DND-41 (cell line): ENCODE measurements at regions not wholly inside any gene's neighbourhood (a gene's known extent, or its start where the extent isn't known, plus 50 kb on each side); places are given as distances from the start of the nearest gene placed in this dataset.

Experiments
- ATAC-seq: fragments of 200-7000 bp; cut with Tn5 transposase; 3 replicates; pipeline ENCODE4 v1.9.1; 2021; ENCODE audit warnings: low read depth; ENCODE audit not compliant: insufficient read depth
- DNase-seq: peaks from one replicate; pipeline ENCODE4 v3.0.0-alpha.2; 2020
- H2AFZ ChIP-seq: 2 replicates; pipeline ENCODE4 v1.6.0; 2012; ENCODE audit warnings: low read depth, low read length
- H3K27ac ChIP-seq: 2 replicates; pipeline ENCODE4 v1.5.1; 2012; ENCODE audit warnings: low read length, inconsistent platforms
- H3K27me3 ChIP-seq: fragments of 200-600 bp; sonication (generic); 2 replicates; pipeline ENCODE4 v1.6.0; 2012; ENCODE audit warnings: low read length, mild to moderate bottlenecking, inconsistent platforms; ENCODE audit not compliant: insufficient read depth, poor library complexity
- H3K36me3 ChIP-seq: 2 replicates; pipeline ENCODE4 v1.5.1; 2012; ENCODE audit warnings: low read length, inconsistent platforms; ENCODE audit not compliant: insufficient read depth
- H3K4me1 ChIP-seq: 2 replicates; pipeline ENCODE4 v1.5.1; 2012; ENCODE audit warnings: mild to moderate bottlenecking, low read length; ENCODE audit not compliant: insufficient read depth
- H3K4me2 ChIP-seq: 2 replicates; pipeline ENCODE4 v1.6.0; 2012; ENCODE audit warnings: mild to moderate bottlenecking, moderate library complexity, low read length, inconsistent platforms; ENCODE audit not compliant: insufficient read depth
- H3K4me3 ChIP-seq, 2 experiments: fragments of 200-600 bp in 1 of 2; shearing (Covaris generic) in 1 of 2; 2 replicates each; pipeline ENCODE4 v1.5.1; 2012 to 2016; ENCODE audit warnings: inconsistent platforms in 2 of 2, low read length in 2 of 2, mild to moderate bottlenecking in 2 of 2, low read depth in 1 of 2, moderate library complexity in 1 of 2
- H3K79me2 ChIP-seq: 2 replicates; pipeline ENCODE4 v1.6.0; 2012; ENCODE audit warnings: low read length, inconsistent platforms; ENCODE audit not compliant: insufficient read depth
- H3K9ac ChIP-seq: 2 replicates; pipeline ENCODE4 v1.6.0; 2012; ENCODE audit warnings: low read depth, mild to moderate bottlenecking, inconsistent platforms, low read length, moderate library complexity
- H3K9me3 ChIP-seq: 2 replicates; pipeline ENCODE4 v1.5.1; 2012; ENCODE audit warnings: low read length, moderate library complexity, mild to moderate bottlenecking, inconsistent platforms; ENCODE audit not compliant: insufficient read depth, severe bottlenecking
- H4K20me1 ChIP-seq: 2 replicates; pipeline ENCODE4 v1.6.0; 2012; ENCODE audit warnings: low read length; ENCODE audit not compliant: insufficient read depth
- EZH2 ChIP-seq: IDR thresholded peaks from 3 replicates; pipeline ENCODE4 v1.6.1; 2012; ENCODE audit warnings: borderline replicate concordance, low read depth, mild to moderate bottlenecking, moderate library complexity, low read length, inconsistent platforms; ENCODE audit not compliant: severe bottlenecking
- TF ChIP-seq, protein P1 (sequence below): IDR thresholded peaks from 2 replicates; pipeline ENCODE4 v1.5.1; 2012; ENCODE audit warnings: borderline replicate concordance, low read length, moderate library complexity, mild to moderate bottlenecking; ENCODE audit not compliant: poor library complexity, severe bottlenecking; ENCODE audit errors: extremely low read depth

DNA sequence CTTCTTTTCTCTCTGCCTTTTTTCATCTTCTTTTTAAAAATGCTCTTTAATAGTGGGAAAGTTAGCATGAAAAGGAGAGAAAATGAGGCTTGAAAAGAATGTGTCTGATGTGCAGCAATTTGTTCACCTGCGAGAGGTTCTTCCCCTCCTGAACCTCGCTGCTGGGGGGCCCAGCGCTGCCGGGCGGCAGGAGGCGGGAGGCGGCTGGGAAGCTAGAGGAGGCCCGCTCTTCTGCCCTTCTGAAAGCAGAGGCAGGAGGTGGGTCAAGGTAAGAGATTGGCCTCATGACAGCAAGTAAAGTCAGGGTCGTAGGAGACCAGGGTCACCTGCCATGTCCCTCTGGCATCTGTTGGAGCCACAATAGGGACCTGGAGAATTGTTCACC is 78.6 kb upstream of the TNRC6C start:
- TF ChIP-seq, protein P1, sequence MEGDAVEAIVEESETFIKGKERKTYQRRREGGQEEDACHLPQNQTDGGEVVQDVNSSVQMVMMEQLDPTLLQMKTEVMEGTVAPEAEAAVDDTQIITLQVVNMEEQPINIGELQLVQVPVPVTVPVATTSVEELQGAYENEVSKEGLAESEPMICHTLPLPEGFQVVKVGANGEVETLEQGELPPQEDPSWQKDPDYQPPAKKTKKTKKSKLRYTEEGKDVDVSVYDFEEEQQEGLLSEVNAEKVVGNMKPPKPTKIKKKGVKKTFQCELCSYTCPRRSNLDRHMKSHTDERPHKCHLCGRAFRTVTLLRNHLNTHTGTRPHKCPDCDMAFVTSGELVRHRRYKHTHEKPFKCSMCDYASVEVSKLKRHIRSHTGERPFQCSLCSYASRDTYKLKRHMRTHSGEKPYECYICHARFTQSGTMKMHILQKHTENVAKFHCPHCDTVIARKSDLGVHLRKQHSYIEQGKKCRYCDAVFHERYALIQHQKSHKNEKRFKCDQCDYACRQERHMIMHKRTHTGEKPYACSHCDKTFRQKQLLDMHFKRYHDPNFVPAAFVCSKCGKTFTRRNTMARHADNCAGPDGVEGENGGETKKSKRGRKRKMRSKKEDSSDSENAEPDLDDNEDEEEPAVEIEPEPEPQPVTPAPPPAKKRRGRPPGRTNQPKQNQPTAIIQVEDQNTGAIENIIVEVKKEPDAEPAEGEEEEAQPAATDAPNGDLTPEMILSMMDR, result no peak
- no peak for TF ChIP-seq EZH2
- Histone ChIP-seq H3K4me1 (peaks cover 40% of the 10 kb centered on the region), H2AFZ (no peak overlapping the region), H3K79me2 (no peaks in the 10 kb centered on the region), H3K27ac (peak overlapping the region; percentile 81; the same call in 1 of the 2 replicates), H3K27me3 (no peaks in the 10 kb centered on the region), H3K9ac (no peak overlapping the region), H3K9me3 (peaks cover 5% of the 10 kb centered on the region), H3K4me3 (no peak overlapping the region), H3K36me3 (no peaks in the 10 kb centered on the region), H4K20me1 (peaks cover 6% of the 10 kb centered on the region; the same call in 1 of the 2 replicates), H3K4me2 (no peak overlapping the region)
- DNase-seq (no peak), ATAC-seq (no peak)

GRCh38 chr17:77880711-77881450 is 77.6 kb upstream of the TNRC6C start:
- no peak for TF ChIP-seq EZH2
- TF ChIP-seq, protein P1, result no peak
- peaks cover 6% of the 10 kb centered on the region; the same call in 1 of the 2 replicates for H4K20me1 ChIP-seq
- DNase-seq, result no peak
- peak; percentile 46 for ATAC-seq
- H3K9me3 ChIP-seq, result peaks cover 4% of the 10 kb centered on the region
- H3K27me3 ChIP-seq, result no peaks in the 10 kb centered on the region
- no peaks in the 10 kb centered on the region for H3K79me2 ChIP-seq
- peaks cover 39% of the 10 kb centered on the region for H3K4me1 ChIP-seq
- no peak overlapping the region for H2AFZ ChIP-seq
- H3K4me2 ChIP-seq, result peak overlapping the region; percentile 49
- H3K27ac ChIP-seq, result peak overlapping the region; percentile 81
- H3K9ac ChIP-seq, result peak overlapping the region; percentile 34
- peak overlapping the region in 1 of 2 experiments; percentile 5; a peak in 2 of 4 replicates for H3K4me3 ChIP-seq
- H3K36me3 ChIP-seq, result no peaks in the 10 kb centered on the region

- Histone ChIP-seq H3K36me3 (no peaks in the 10 kb centered on the region), H3K27ac (peak overlapping the region; percentile 81), H3K4me1 (peaks cover 39% of the 10 kb centered on the region), H3K79me2 (no peaks in the 10 kb centered on the region), H2AFZ (no peak overlapping the region), H3K27me3 (no peaks in the 10 kb centered on the region), H4K20me1 (peaks cover 6% of the 10 kb centered on the region; the same call in 1 of the 2 replicates), H3K9me3 (no peaks in the 10 kb centered on the region), H3K4me3 (peak overlapping the region in 1 of 2 experiments; percentile 17; a peak in 2 of 4 replicates), H3K4me2 (peak overlapping the region; percentile 49), H3K9ac (peak overlapping the region; percentile 34)
- peak; percentile 95 for DNase-seq
- TF ChIP-seq, protein P1, result no peak
- TF ChIP-seq EZH2, result no peak
- peak; percentile 85 for ATAC-seq
These were observed 77.0 kb upstream of the TNRC6C start for GRCh38 chr17:77881545-77881944.
